ENCODE measurements at regions not wholly inside any gene's neighbourhood (a gene's known extent, or its start where the extent isn't known, plus 50 kb on each side); places are given as distances from the start of the nearest gene placed in this dataset.
A peak's percentile ranks its signal among the peaks of the same experiment; 100 is the strongest.
"Not testable (repeated sequence)": the region's sequence is repeated elsewhere in the genome, so short reads cannot be mapped to it uniquely, and the experiment has no call there.

DNA sequence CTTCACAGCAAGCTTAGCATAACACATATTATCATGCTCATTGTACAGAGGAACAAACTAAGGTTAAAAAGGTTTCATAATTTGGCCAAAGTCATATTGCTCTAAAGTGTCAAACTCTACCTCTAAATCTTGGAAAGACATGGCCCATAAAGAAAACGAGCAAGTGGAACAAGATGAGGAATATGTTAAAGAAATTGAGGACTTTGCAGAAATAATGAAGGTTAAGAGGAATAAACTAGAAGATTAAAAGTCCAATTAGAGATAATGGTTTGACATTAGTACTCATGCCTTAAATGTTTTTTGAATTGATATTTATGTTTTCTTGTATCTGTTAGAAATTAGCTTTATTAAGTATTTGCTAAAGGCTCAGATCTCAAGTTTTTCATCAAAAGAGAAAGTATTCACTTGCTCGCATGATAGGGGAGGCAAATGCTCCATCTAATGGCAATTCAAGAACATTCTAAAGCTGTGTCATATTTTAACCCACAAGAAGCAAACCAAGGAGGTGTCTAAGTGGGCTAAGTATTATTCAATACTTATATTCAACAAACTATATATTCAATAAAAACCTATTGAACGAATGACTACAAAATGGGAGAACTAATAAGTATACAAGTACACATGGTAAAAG, 192.9 kb upstream of the SPTLC3 start:
- no peak for DNase-seq

DNA sequence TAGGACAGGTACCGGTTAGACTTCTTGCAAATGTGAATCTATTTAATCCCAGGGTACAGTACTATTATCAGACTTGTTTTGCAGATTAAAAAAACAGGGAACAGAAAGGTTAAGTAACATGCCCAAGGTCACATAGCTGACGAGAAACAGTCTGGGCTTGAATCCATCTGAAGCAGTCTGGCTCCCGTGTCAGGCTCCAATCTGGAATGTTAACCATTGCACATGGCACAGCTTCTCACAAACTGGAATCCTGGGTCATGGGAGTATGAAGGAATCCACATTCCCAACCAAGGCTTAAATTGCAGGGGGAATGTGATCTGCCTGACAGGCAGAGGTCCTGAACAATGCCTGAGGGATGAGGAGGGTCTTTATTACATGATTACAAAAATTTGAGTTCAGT, 187.5 kb upstream of the SPTLC3 start:
- no peak for DNase-seq

- DNase-seq, result no peak
Measured at GRCh38 chr20:12823734-12824133, 185.0 kb upstream of the SPTLC3 start.

DNA sequence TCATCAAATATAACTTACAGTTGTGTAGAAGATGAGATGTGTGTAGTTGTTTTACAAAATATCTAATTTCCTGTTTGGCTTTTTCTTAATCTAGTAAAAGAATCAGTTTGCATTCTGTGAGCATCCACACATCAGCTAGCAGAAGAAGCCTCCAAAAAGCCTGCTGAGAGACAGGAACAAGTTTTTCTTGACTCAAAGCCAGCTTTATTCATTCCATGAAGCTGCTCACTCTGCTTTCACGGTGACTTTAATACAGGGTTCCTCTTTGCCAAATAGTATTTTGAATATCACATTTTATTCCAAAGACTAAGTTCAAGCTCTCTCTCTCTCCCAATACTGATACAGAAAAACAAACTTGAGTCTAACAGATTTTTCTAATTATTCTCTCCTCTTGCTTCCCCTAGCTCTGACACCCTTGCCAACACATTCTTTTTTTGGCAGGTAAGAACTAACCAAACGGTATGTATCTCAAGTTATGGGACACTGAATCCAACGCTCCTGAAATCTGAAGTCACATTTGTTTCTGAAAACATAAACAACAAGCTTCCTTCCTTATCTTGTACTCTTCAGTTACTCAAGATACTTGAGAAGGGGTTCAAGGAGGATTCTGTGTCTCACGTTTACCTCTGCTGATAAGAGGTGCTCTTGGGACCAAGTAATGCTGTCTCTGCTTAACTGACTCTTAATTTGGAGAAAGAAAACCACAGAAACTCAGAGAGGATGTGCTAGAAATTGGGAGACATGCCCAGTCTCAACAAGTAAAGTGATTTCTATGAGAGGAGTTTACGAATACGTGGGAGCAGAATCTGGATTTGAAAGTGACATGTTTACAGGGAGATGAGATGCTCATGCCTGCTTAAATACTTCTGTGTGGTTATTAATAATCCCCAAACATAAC, 184.2 kb upstream of the SPTLC3 start:
- DNase-seq, result peak; percentile 75

DNA sequence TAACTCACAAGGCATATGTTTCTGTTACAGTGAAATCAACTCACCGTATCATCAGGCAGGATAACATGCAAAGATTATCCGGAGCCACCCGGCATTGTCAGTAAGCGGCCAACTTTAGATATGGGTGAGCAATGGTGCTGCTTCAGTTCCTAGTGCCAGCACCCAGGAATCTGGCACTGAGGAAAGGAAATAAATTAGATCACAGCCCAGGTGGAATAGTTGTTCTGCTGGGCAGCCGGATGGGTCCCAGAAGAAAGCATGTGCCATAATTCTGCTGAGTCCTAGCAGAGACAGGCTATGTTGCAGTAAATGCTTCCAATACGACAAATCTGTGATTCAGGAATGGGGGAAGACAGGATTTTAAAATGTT, 183.6 kb upstream of the SPTLC3 start:
- DNase-seq, result no peak

DNA sequence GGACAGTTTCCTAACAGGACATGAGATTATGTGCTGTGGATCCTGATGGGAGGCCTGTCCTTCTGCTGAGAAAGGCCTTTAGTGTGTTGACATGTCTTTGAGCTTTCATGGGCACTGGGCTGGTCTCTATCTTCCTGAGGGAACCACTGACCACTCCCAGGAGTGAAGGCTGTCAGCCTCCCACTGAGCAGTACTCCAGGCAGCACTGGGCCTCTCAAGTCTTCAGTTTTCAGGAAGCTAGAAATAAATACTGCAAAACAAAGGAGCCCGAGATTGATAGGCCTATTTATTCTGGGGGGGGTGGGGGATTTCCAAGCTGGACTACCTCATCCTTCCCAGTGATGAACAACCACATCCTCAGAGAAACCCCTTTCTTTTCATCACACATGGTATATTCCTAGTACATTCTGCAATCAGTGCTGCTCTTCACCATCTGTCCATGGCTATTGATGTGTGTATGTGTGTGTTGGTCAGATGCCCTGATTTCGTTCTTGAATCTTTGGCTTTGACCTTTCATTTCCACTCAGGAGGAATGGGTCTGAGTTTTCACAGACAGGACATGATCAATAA, 180.9 kb upstream of the SPTLC3 start:
- DNase-seq, result no peak

GRCh38 chr20:12829170-12829569, 179.6 kb upstream of the SPTLC3 start:
- no peak for DNase-seq

DNA sequence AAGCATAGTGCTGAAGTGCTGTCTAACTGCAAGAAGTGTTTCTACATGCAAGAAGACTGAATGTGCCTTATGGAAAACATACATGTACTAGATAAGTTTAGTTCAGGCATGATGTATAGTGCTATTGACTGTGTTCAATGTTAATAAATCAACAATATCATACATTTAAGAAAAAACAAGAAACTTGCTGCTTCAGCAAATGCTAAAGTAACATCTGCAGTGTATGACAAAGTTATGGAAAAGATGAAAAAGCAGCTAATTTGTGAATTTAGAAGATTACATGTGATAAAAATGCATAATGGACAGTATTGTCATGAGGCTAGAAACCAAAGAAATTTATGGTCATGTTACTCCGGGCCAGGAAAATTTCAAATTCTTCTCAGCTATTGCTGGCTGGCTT, 174.9 kb upstream of the SPTLC3 start:
- no peak for DNase-seq

DNA sequence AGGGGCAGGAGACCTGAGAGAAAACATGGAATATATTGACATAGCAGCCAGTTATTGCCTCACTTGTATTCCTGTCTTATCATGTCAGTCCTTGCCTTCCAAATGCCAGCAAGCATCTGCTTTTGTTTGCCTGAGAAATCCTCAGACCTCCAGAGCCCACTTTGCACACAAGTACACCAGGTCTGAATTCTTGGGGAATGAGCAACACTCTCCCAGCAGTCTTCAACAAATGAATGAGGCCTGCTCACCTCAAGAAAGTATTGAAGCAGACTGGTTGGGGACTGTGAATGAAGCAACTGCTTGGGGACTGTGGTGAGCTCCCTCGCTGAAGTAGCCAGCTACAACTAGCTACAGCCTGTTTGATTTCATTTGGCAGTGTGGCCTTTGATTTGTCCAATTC, 172.8 kb upstream of the SPTLC3 start:
- DNase-seq, result no peak

GRCh38 chr20:12837646-12838045, 171.1 kb upstream of the SPTLC3 start:
- no peak for DNase-seq

DNA sequence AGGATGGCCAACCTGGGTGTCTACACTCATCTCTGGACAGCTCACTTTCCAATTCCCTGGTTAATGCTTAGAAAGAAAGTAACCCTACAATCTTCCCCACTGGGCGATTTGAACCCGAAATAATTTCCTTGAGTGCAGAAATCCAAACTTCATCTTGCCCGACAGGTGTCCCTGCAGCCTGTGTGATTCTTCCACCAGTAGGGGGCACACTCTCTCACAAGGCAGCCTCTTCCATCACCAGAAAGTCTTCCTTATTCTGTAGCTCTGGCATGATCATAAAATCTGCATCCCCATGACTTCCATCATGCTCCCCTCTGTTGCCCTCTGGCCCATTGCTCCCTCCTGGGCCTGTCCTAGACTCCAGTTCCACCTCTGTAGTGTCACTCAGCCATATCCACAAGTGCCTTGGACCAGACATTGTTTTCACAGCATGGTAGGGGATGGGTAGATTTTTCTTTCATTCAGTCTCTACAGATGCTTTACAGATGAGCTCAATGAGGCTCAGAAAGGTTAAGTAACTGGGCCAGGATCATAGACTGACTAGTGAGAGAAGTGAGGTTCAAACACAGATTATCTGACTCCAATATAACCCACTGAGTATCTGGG, 170.4 kb upstream of the SPTLC3 start:
- no peak for DNase-seq

- peak; percentile 35 for DNase-seq
Measured at GRCh38 chr20:12847872-12848271, 160.9 kb upstream of the SPTLC3 start.

- DNase-seq, result no peak
Measured at GRCh38 chr20:12849225-12849910, 159.4 kb upstream of the SPTLC3 start.

GRCh38 chr20:12857643-12858042, 151.1 kb upstream of the SPTLC3 start:
- DNase-seq, result not testable (repeated sequence)

GRCh38 chr20:12860619-12861247, 148.0 kb upstream of the SPTLC3 start:
- no peak for DNase-seq

DNA sequence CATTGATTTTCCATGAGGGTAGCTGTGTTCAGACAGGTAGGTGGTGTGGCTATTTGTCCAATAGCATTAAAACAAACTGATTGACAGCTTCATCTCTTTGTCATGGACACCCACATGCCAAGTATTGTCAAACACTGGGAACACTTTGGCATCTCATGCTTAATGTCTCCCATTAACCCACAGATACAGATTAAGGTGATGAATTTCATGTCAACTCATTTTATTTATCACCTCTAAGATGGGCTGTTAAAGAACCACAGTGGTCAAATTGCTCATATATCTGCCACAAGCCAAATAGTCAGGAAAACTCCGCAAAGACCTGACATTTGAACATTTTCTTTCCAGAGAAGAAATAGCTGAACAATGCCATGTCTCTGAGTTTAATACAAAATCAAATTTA, 139.1 kb upstream of the SPTLC3 start:
- DNase-seq, result no peak

DNA sequence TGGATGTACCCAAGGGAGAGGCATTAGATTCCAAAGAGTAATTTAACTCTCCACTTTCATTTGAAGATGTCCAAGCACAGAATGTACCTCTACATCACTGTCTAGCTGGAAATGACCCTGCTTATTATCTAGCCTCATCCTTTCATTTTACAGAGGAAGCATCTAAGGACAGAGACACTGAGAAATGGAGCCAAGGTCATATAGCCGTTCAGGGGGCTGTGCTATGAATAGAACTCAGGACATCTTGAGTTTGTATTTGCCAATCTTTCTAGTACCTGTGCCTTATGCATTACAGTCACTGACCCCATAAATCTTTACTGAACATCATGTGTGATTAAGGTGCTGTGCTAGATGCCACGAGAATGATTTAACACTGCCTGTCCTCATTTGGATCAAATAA, 138.2 kb upstream of the SPTLC3 start:
- no peak for DNase-seq

DNA sequence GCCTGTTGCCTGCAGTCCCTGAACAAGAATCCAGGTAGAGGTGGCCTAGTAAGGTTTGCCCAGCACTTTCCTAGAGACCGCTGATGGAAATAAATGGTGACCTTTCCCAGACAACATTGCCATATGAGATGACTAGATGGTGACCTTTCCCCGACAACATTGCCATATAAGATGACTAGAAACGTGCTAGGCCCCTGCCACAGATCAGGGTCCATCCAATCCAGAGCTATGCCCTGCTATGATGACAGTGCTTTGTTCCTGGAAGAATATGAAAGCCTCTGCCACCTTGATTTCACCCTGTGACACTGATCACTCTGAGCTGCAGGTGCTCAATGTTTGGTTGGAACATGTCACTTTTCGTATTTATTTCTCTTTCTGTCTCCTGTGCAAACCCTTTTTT, 133.8 kb upstream of the SPTLC3 start:
- DNase-seq, result no peak

DNA sequence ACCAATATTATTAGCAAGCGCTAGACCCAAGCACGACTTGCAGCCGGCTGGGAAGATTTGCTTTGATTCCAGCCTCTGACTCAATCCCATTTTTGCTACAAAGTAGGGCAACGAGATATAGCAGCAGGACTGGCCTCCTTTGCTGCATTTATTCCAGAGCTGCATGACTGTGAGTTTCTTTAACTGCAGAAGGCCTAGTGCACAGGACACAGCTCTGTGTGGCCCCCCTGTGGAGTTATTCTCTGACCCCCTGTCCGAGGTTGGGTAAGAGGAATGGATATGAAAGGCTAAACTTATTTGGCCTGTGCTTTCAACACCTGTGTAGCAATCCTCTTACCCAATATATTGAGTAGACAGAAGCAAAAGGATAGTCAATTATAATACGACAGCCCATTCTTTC, 133.3 kb upstream of the SPTLC3 start:
- DNase-seq, result no peak

DNA sequence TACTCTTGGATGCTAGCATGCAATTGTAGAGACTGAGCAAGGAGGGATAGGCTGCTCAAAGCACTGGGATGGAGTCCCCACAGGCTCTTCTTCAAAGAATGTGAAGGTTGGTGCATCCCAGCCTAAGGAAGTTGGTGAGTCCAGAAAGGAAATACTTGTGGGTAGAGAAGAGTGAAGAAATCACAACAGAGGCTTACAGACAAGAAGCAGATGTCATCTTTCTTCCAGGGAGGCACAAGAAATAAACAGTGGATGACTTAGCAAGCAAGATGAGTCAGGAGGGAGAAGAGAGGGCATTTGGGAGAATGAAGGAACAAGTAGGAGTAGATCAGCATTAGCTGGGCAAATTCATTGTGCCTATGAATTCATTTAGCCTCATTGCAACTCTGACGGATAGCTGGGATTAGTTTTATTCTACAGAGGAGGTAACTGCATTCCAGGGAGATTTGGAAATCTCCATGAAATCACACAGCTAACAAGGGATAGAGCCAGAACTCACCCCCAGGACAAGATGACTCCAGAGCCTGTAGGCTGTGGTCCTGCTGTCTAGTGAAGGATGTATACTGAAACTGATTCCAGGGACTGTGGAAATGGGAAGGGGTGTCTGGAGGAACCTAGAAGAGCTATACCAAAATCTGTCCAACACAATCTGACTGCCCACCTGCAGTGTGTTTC, 125.8 kb upstream of the SPTLC3 start:
- DNase-seq, result no peak

- DNase-seq, result no peak
Measured at GRCh38 chr20:12883507-12883885, 125.3 kb upstream of the SPTLC3 start.
